ENCODE measurements at regions not wholly inside any gene's neighbourhood (a gene's known extent, or its start where the extent isn't known, plus 50 kb on each side); places are given as distances from the start of the nearest gene placed in this dataset.
"Not testable (repeated sequence)": the region's sequence is repeated elsewhere in the genome, so short reads cannot be mapped to it uniquely, and the experiment has no call there.

DNA sequence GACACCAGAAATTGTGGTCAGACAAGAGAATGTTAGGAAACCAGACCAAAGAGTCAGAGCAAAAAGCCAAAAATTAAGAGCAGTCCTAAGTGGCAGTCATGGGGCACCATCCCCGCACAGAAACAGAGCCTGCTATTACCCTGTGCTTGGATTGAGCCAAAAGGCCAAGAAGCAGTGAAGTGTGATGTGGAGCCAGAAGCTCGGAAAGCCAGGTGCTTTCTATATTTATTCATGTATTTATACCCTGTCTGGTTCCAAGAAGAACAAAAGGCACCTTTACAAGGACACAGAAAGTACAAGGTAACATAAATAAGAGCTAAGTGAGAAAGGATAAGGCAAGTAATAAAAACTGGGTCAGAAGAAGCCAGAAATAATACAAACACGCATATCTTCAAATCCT is 336.2 kb upstream of the CNR1 start:
- H2BK12ac ChIP-seq (ENCODE audit: low read length) = no peak overlapping the region
- no peak overlapping the region for H2AK5ac ChIP-seq (ENCODE audit: low read depth, low read length)
- no peak overlapping the region for H3K27ac ChIP-seq (replicated peaks; ENCODE audit: low read length)
- H3K14ac ChIP-seq (ENCODE audit: low read length) = no peak overlapping the region
- no peak overlapping the region for H3K4ac ChIP-seq (ENCODE audit: low read length)
- H3K79me1 ChIP-seq (ENCODE audit: low read depth, low read length) = no peaks in the 10 kb centered on the region
- DNase-seq (ENCODE audit: low spot score) = no peak
- no peak overlapping the region for H3K18ac ChIP-seq (ENCODE audit: low read length)
- no peak overlapping the region for H4K8ac ChIP-seq (ENCODE audit: low read depth, low read length)
- H2AFZ ChIP-seq (ENCODE audit: low read length) = no peak overlapping the region
- no peak overlapping the region for H2BK5ac ChIP-seq (ENCODE audit: low read length)
- H4K91ac ChIP-seq (ENCODE audit: low read depth, low read length, poor library complexity) = no peak overlapping the region
- H3K9me3 ChIP-seq (replicated peaks in 1 of 2; ENCODE audit: control insufficient read depth in 2 of 2, insufficient read depth in 1 of 2, low read depth in 1 of 2, low read length in 2 of 2) = peaks cover 0 to 4% of the 10 kb centered on the region in 2 donors
- WGBS, 2 donors (ENCODE audit: extremely low coverage in 2 of 2, insufficient read length in 2 of 2, insufficient replicate concordance in 1 of 2) = no CpG with 5 or more reads among the region's 3 CpGs
- H3K4me2 ChIP-seq (ENCODE audit: insufficient read depth, low read length, poor library complexity, severe bottlenecking) = no peak overlapping the region
- peaks cover 0 to 8% of the 10 kb centered on the region in 2 donors for H3K4me1 ChIP-seq (ENCODE audit: control insufficient read depth in 2 of 2, insufficient read depth in 1 of 2, low read depth in 1 of 2, low read length in 2 of 2)
- no peaks in the 10 kb centered on the region for H3K36me3 ChIP-seq (replicated peaks in 1 of 2; ENCODE audit: control insufficient read depth in 2 of 2, insufficient read depth in 2 of 2, low read length in 2 of 2)
- no peak overlapping the region for H3K9ac ChIP-seq (ENCODE audit: low read depth, low read length, poor library complexity)
- no peak overlapping the region for H2BK15ac ChIP-seq (ENCODE audit: low read length)
- no peak overlapping the region for H2BK120ac ChIP-seq (ENCODE audit: low read depth, low read length)
- no peaks in the 10 kb centered on the region for H3K27me3 ChIP-seq (ENCODE audit: control insufficient read depth in 3 of 3, insufficient read depth in 3 of 3, low read depth in 1 of 3, low read length in 3 of 3)
- H3K23ac ChIP-seq (ENCODE audit: low read depth, low read length, poor library complexity) = no peak overlapping the region
- no peak overlapping the region for H3K4me3 ChIP-seq (ENCODE audit: low read length in 2 of 2)

GRCh38 chr6:88499845-88500699 is 333.9 kb upstream of the CNR1 start:
- H4K8ac ChIP-seq (ENCODE audit: low read depth, low read length) = no peak overlapping the region
- no peak overlapping the region for H3K27ac ChIP-seq (replicated peaks; ENCODE audit: low read length)
- no peaks in the 10 kb centered on the region for H3K79me1 ChIP-seq (ENCODE audit: low read depth, low read length)
- H3K4ac ChIP-seq (ENCODE audit: low read length) = no peak overlapping the region
- no peak overlapping the region for H3K14ac ChIP-seq (ENCODE audit: low read length)
- DNase-seq (ENCODE audit: low spot score) = no peak
- no peak overlapping the region for H3K4me3 ChIP-seq (ENCODE audit: low read length in 2 of 2)
- no peak overlapping the region for H2BK15ac ChIP-seq (ENCODE audit: low read length)
- H4K91ac ChIP-seq (ENCODE audit: low read depth, low read length, poor library complexity) = no peak overlapping the region
- H2AFZ ChIP-seq (ENCODE audit: low read length) = no peak overlapping the region
- no CpG with 5 or more reads among the region's 7 CpGs for WGBS, 2 donors (ENCODE audit: extremely low coverage in 2 of 2, insufficient read length in 2 of 2, insufficient replicate concordance in 1 of 2)
- H2BK12ac ChIP-seq (ENCODE audit: low read length) = no peak overlapping the region
- H3K4me2 ChIP-seq (ENCODE audit: insufficient read depth, low read length, poor library complexity, severe bottlenecking) = no peak overlapping the region
- no peak overlapping the region for H2AK5ac ChIP-seq (ENCODE audit: low read depth, low read length)
- H3K4me1 ChIP-seq (ENCODE audit: control insufficient read depth in 2 of 2, insufficient read depth in 1 of 2, low read depth in 1 of 2, low read length in 2 of 2) = peaks cover 0 to 8% of the 10 kb centered on the region in 2 donors
- no peak overlapping the region for H3K9ac ChIP-seq (ENCODE audit: low read depth, low read length, poor library complexity)
- no peaks in the 10 kb centered on the region for H3K9me3 ChIP-seq (replicated peaks in 1 of 2; ENCODE audit: control insufficient read depth in 2 of 2, insufficient read depth in 1 of 2, low read depth in 1 of 2, low read length in 2 of 2)
- no peaks in the 10 kb centered on the region for H3K36me3 ChIP-seq (replicated peaks in 1 of 2; ENCODE audit: control insufficient read depth in 2 of 2, insufficient read depth in 2 of 2, low read length in 2 of 2)
- H2BK120ac ChIP-seq (ENCODE audit: low read depth, low read length) = no peak overlapping the region
- H3K23ac ChIP-seq (ENCODE audit: low read depth, low read length, poor library complexity) = no peak overlapping the region
- no peak overlapping the region for H2BK5ac ChIP-seq (ENCODE audit: low read length)
- H3K18ac ChIP-seq (ENCODE audit: low read length) = no peak overlapping the region
- H3K27me3 ChIP-seq (ENCODE audit: control insufficient read depth in 3 of 3, insufficient read depth in 3 of 3, low read depth in 1 of 3, low read length in 3 of 3) = no peaks in the 10 kb centered on the region

DNA sequence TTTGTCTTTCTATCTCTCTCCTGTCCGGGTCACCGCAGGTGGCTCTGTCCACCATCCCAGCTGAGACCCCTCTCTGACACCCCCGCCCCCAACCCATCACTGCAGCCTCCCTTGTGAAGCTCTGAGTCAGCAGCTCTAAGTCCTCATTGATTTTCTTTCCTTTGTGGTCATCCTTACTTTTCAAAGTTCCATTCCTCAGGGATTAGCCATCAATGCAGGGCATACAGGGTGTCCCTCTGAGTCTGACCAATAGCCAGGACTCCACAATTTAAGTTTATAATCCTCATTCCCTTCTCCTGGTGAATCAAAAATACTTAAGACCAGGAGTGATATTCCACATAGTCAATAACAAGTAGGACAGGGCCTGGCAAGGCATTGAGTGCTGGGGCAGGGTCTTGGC is 333.3 kb upstream of the CNR1 start:
- Histone ChIP-seq H3K79me1 (ENCODE audit: low read depth, low read length) (no peaks in the 10 kb centered on the region), H3K4ac (ENCODE audit: low read length) (no peak overlapping the region), H3K27ac (replicated peaks; ENCODE audit: low read length) (no peak overlapping the region), H4K8ac (ENCODE audit: low read depth, low read length) (no peak overlapping the region), H3K36me3 (replicated peaks in 1 of 2; ENCODE audit: control insufficient read depth in 2 of 2, insufficient read depth in 2 of 2, low read length in 2 of 2) (no peaks in the 10 kb centered on the region), H2BK15ac (ENCODE audit: low read length) (no peak overlapping the region), H2AFZ (ENCODE audit: low read length) (no peak overlapping the region), H2BK5ac (ENCODE audit: low read length) (no peak overlapping the region), H3K14ac (ENCODE audit: low read length) (no peak overlapping the region), H3K23ac (ENCODE audit: low read depth, low read length, poor library complexity) (no peak overlapping the region), H2BK12ac (ENCODE audit: low read length) (no peak overlapping the region), H4K91ac (ENCODE audit: low read depth, low read length, poor library complexity) (no peak overlapping the region), H3K4me3 (ENCODE audit: low read length in 2 of 2) (no peak overlapping the region), H3K27me3 (ENCODE audit: control insufficient read depth in 3 of 3, insufficient read depth in 3 of 3, low read depth in 1 of 3, low read length in 3 of 3) (no peaks in the 10 kb centered on the region), H2BK120ac (ENCODE audit: low read depth, low read length) (no peak overlapping the region), H3K9me3 (replicated peaks in 1 of 2; ENCODE audit: control insufficient read depth in 2 of 2, insufficient read depth in 1 of 2, low read depth in 1 of 2, low read length in 2 of 2) (no peaks in the 10 kb centered on the region), H3K9ac (ENCODE audit: low read depth, low read length, poor library complexity) (no peak overlapping the region), H3K4me2 (ENCODE audit: insufficient read depth, low read length, poor library complexity, severe bottlenecking) (no peak overlapping the region), H2AK5ac (ENCODE audit: low read depth, low read length) (no peak overlapping the region), H3K4me1 (ENCODE audit: control insufficient read depth in 2 of 2, insufficient read depth in 1 of 2, low read depth in 1 of 2, low read length in 2 of 2) (peaks cover 0 to 8% of the 10 kb centered on the region in 2 donors), H3K18ac (ENCODE audit: low read length) (no peak overlapping the region)
- no CpG with 5 or more reads among the region's 3 CpGs for whole genome bisulfite sequencing, 2 donors (ENCODE audit: extremely low coverage in 2 of 2, insufficient read length in 2 of 2, insufficient replicate concordance in 1 of 2)
- DNase-seq (ENCODE audit: low spot score) = no peak

DNA sequence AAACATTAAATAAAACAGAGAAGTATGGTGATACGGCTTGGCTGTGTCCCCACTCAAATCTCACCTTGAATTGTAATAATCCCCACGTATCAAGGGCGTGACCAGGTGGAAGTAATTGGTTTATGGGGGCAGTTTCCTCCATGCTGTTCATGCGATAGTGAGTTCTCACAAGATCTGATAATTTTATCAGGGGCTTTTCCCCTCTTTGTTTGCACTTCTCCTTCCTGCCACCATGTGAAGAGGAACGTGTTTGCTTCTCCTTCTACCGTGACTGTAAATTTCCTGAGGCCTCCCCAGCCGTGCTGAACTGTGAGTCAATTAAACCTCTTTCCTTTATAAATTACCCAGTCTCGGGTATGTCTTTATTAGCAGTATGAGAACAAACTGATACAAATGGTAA is 331.3 kb upstream of the CNR1 start:
- H4K91ac ChIP-seq (ENCODE audit: low read depth, low read length, poor library complexity); H2BK5ac ChIP-seq (ENCODE audit: low read length); H3K18ac ChIP-seq (ENCODE audit: low read length); H3K4me2 ChIP-seq (ENCODE audit: insufficient read depth, low read length, poor library complexity, severe bottlenecking); H3K27me3 ChIP-seq (ENCODE audit: control insufficient read depth in 3 of 3, insufficient read depth in 3 of 3, low read depth in 1 of 3, low read length in 3 of 3); H3K9ac ChIP-seq (ENCODE audit: low read depth, low read length, poor library complexity); DNase-seq (ENCODE audit: low spot score); H3K27ac ChIP-seq (replicated peaks; ENCODE audit: low read length); H3K4me3 ChIP-seq (ENCODE audit: low read length in 2 of 2); H3K4me1 ChIP-seq (ENCODE audit: control insufficient read depth in 2 of 2, insufficient read depth in 1 of 2, low read depth in 1 of 2, low read length in 2 of 2); H3K79me1 ChIP-seq (ENCODE audit: low read depth, low read length); H2AK5ac ChIP-seq (ENCODE audit: low read depth, low read length); H3K36me3 ChIP-seq (replicated peaks in 1 of 2; ENCODE audit: control insufficient read depth in 2 of 2, insufficient read depth in 2 of 2, low read length in 2 of 2); H2AFZ ChIP-seq (ENCODE audit: low read length); H2BK12ac ChIP-seq (ENCODE audit: low read length); H3K14ac ChIP-seq (ENCODE audit: low read length); H4K8ac ChIP-seq (ENCODE audit: low read depth, low read length); H2BK120ac ChIP-seq (ENCODE audit: low read depth, low read length); H2BK15ac ChIP-seq (ENCODE audit: low read length); H3K9me3 ChIP-seq (replicated peaks in 1 of 2; ENCODE audit: control insufficient read depth in 2 of 2, insufficient read depth in 1 of 2, low read depth in 1 of 2, low read length in 2 of 2); H3K4ac ChIP-seq (ENCODE audit: low read length); H3K23ac ChIP-seq (ENCODE audit: low read depth, low read length, poor library complexity): not testable (repeated sequence)
- no CpG with 5 or more reads among the region's 8 CpGs for WGBS, 2 donors (ENCODE audit: extremely low coverage in 2 of 2, insufficient read length in 2 of 2, insufficient replicate concordance in 1 of 2)
